HepG2 (cell line): ENCODE measurements at regions not wholly inside any gene's neighbourhood (a gene's known extent, or its start where the extent isn't known, plus 50 kb on each side); places are given as distances from the start of the nearest gene placed in this dataset.
A peak's percentile ranks its signal among the peaks of the same experiment; 100 is the strongest.

Source experiments
- ARID5B ChIP-seq: IDR thresholded peaks from 2 replicates; pipeline ENCODE4 v1.4.0; 2020; ENCODE audit warnings: mild to moderate bottlenecking, missing genetic modification reagents
- ATF5 ChIP-seq: sonication (generic); formaldehyde crosslinking; IDR thresholded peaks from 2 replicates; pipeline ENCODE4 v1.4.0; 2020; ENCODE audit warnings: mild to moderate bottlenecking, low read depth, missing genetic modification reagents
- CHD2 ChIP-seq: IDR thresholded peaks from 2 replicates; pipeline ENCODE4 v1.6.1; 2011; ENCODE audit warnings: low read depth, low read length, improper control_type of control experiment
- ELF3 ChIP-seq: IDR thresholded peaks from 2 replicates; pipeline ENCODE4 v1.6.1; 2016; ENCODE audit warnings: missing genetic modification reagents, missing compliant biosample characterization
- ERF ChIP-seq: IDR thresholded peaks from 2 replicates; pipeline ENCODE4 v1.6.1; 2018; ENCODE audit warnings: missing biosample characterization, missing genetic modification reagents
- FIP1L1 ChIP-seq: fragments of 200-400 bp; formaldehyde crosslinking; IDR thresholded peaks from 2 replicates; pipeline ENCODE4 v1.6.1; 2018; ENCODE audit warnings: low read depth, mild to moderate bottlenecking, low read length, moderate library complexity, borderline replicate concordance; ENCODE audit not compliant: insufficient read depth
- FOSL2 ChIP-seq: sonication (generic); formaldehyde crosslinking; IDR thresholded peaks from 2 replicates; pipeline ENCODE4 v1.4.0; 2020; ENCODE audit warnings: missing genetic modification reagents
- FOXO1 ChIP-seq: sonication (generic); formaldehyde crosslinking; IDR thresholded peaks from 2 replicates; pipeline ENCODE4 v1.4.0; 2020; ENCODE audit warnings: missing genetic modification reagents
- GATAD1 ChIP-seq: IDR thresholded peaks from 2 replicates; pipeline ENCODE4 v1.6.1; 2016; ENCODE audit warnings: missing genetic modification reagents, missing compliant biosample characterization
- HNF4G ChIP-seq, 2 experiments: sonication (generic) in 1 of 2; formaldehyde crosslinking in 1 of 2; IDR thresholded peaks; 2 replicates each; pipeline versions ENCODE4 v1.4.0 to v1.6.1; 2011 to 2020; ENCODE audit warnings: borderline replicate concordance in 2 of 2, low read depth in 2 of 2, mild to moderate bottlenecking in 2 of 2, low read length in 1 of 2, missing genetic modification reagents in 1 of 2, moderate library complexity in 1 of 2
- HOXA3 ChIP-seq: sonication (generic); formaldehyde crosslinking; IDR thresholded peaks from 2 replicates; pipeline ENCODE4 v1.5.0; 2020; ENCODE audit warnings: missing genetic modification reagents
- JUND ChIP-seq: sonication (generic); formaldehyde crosslinking; IDR thresholded peaks from 2 replicates; pipeline ENCODE4 v1.8.0; 2022; ENCODE audit warnings: mild to moderate bottlenecking, missing genetic modification reagents
- MAX ChIP-seq: IDR thresholded peaks from 2 replicates; pipeline ENCODE4 v1.6.1; 2012; ENCODE audit warnings: inconsistent platforms
- MEIS2 ChIP-seq: sonication (generic); formaldehyde crosslinking; IDR thresholded peaks from 2 replicates; pipeline ENCODE4 v1.9.0; 2021; ENCODE audit warnings: mild to moderate bottlenecking, missing genetic modification reagents
- MXD4 ChIP-seq: IDR thresholded peaks from 2 replicates; pipeline ENCODE4 v1.6.1; 2016; ENCODE audit warnings: mild to moderate bottlenecking, missing biosample characterization, missing genetic modification reagents
- PBX2 ChIP-seq: IDR thresholded peaks from 2 replicates; pipeline ENCODE4 v1.6.1; 2016; ENCODE audit warnings: control low read depth
- ZNF12 ChIP-seq: sonication (generic); formaldehyde crosslinking; IDR thresholded peaks from 2 replicates; pipeline ENCODE4 v1.5.0; 2020; ENCODE audit warnings: missing genetic modification reagents
- ZNF24 ChIP-seq: fragments of 450-650 bp; IDR thresholded peaks from 2 replicates; pipeline ENCODE4 v1.6.1; 2017; ENCODE audit warnings: antibody characterized with exemption, mild to moderate bottlenecking
- ZNF292 ChIP-seq: sonication (generic); formaldehyde crosslinking; IDR thresholded peaks from 2 replicates; pipeline ENCODE4 v1.8.1; 2022; ENCODE audit warnings: mild to moderate bottlenecking, low read depth, missing genetic modification reagents, borderline replicate concordance
- ZNF512B ChIP-seq: sonication (generic); formaldehyde crosslinking; IDR thresholded peaks from 2 replicates; pipeline ENCODE4 v1.5.1; 2020; ENCODE audit warnings: missing genetic modification reagents, mild to moderate bottlenecking, borderline replicate concordance
- ZNF580 ChIP-seq: IDR thresholded peaks from 2 replicates; pipeline ENCODE4 v1.6.1; 2016; ENCODE audit warnings: low read depth, borderline replicate concordance
- ZSCAN20 ChIP-seq: sonication (generic); formaldehyde crosslinking; IDR thresholded peaks from 2 replicates; pipeline ENCODE4 v1.4.0; 2020; ENCODE audit warnings: missing genetic modification reagents, mild to moderate bottlenecking, borderline replicate concordance

- TF ChIP-seq ZNF512B (CRISPR knock-in tag) = no peak
- no peak; the same call in 1 of the 2 replicates for TF ChIP-seq HNF4G (IDR thresholded peaks at IDR 0.05; ENCODE audit: borderline replicate concordance, low read depth, low read length)
- TF ChIP-seq HNF4G (CRISPR knock-in tag; IDR thresholded peaks at IDR 0.05; ENCODE audit: borderline replicate concordance, low read depth) = no peak
- TF ChIP-seq CHD2 = no peak
- TF ChIP-seq JUND (CRISPR knock-in tag) = no peak
- TF ChIP-seq ZNF12 (CRISPR knock-in tag) = peak; percentile 66; the same call in 1 of the 2 replicates
- peak; percentile 68 for TF ChIP-seq FOSL2 (CRISPR knock-in tag)
- no peak for TF ChIP-seq ZNF24
- TF ChIP-seq PBX2 (CRISPR knock-in tag) = no peak
- 0 out of 2 replicates have a peak, but pooled peaks have one; percentile 53 for TF ChIP-seq MXD4 (CRISPR knock-in tag)
- TF ChIP-seq MAX = peak; percentile 80
- TF ChIP-seq MEIS2 (CRISPR knock-in tag) = 0 out of 2 replicates have a peak, but pooled peaks have one; percentile 42
- peak; percentile 51; the same call in 1 of the 2 replicates for TF ChIP-seq HOXA3 (CRISPR knock-in tag)
- peak; percentile 99 for TF ChIP-seq ZNF292 (CRISPR knock-in tag)
- no peak for TF ChIP-seq FIP1L1
- TF ChIP-seq ARID5B (CRISPR knock-in tag) = peak; percentile 60; the same call in 1 of the 2 replicates
- TF ChIP-seq FOXO1 (CRISPR knock-in tag) = peak; percentile 78
- TF ChIP-seq ELF3 (CRISPR knock-in tag) = peak; percentile 38; the same call in 1 of the 2 replicates
- peak; percentile 35; the same call in 1 of the 2 replicates for TF ChIP-seq ERF
- TF ChIP-seq ZSCAN20 (CRISPR knock-in tag) = no peak
- 0 out of 2 replicates have a peak, but pooled peaks have one; percentile 34 for TF ChIP-seq ZNF580 (CRISPR knock-in tag)
- TF ChIP-seq ATF5 = no peak
- 0 out of 2 replicates have a peak, but pooled peaks have one; percentile 21 for TF ChIP-seq GATAD1 (CRISPR knock-in tag)
Observed at GRCh38 chrX:39953879-39954278, 143.9 kb downstream of the BCOR start (continued).
